SU-DHL-6 (cell line): ENCODE measurements at regions not wholly inside any gene's neighbourhood (a gene's known extent, or its start where the extent isn't known, plus 50 kb on each side); places are given as distances from the start of the nearest gene placed in this dataset.
"Not testable (repeated sequence)": the region's sequence is repeated elsewhere in the genome, so short reads cannot be mapped to it uniquely, and the experiment has no call there.

Source experiments
- H2AFZ ChIP-seq: fragments of 200-600 bp; sonication (generic); 2 replicates; pipeline ENCODE4 v1.6.1; 2014; ENCODE audit warnings: low read depth, mild to moderate bottlenecking, moderate library complexity, mixed read lengths, antibody characterized with exemption, low read length; ENCODE audit not compliant: severe bottlenecking
- H3F3A ChIP-seq: fragments of 200-600 bp; shearing (Covaris generic); 2 replicates; pipeline ENCODE4 v1.6.0; 2016; ENCODE audit warnings: antibody characterized with exemption, mild to moderate bottlenecking; ENCODE audit not compliant: insufficient read depth
- H3K27ac ChIP-seq: fragments of 200-600 bp; sonication (generic); 2 replicates; pipeline ENCODE4 v1.5.1; 2016; ENCODE audit warnings: low read depth, mild to moderate bottlenecking, low read length, moderate library complexity, mixed read lengths
- H3K27me3 ChIP-seq: fragments of 200-600 bp; sonication (generic), shearing (Covaris generic); 2 replicates; pipeline ENCODE4 v1.6.0; 2014; ENCODE audit warnings: mild to moderate bottlenecking, low read length
- H3K36me3 ChIP-seq: fragments of 200-600 bp; sonication (generic); 2 replicates; pipeline ENCODE4 v1.6.1; 2014; ENCODE audit warnings: mild to moderate bottlenecking, low read length, mixed read lengths
- H3K4me2 ChIP-seq: fragments of 300-600, 200-600 bp; shearing (Covaris generic), sonication (generic); 2 replicates; pipeline ENCODE4 v1.6.0; 2014; ENCODE audit warnings: low read length, low read depth, mild to moderate bottlenecking; ENCODE audit not compliant: poor library complexity, severe bottlenecking
- H3K4me3 ChIP-seq: fragments of 200-600 bp; sonication (generic); 2 replicates; pipeline ENCODE4 v1.5.1; 2014; ENCODE audit warnings: antibody characterized with exemption, low read length, mild to moderate bottlenecking, mixed read lengths; ENCODE audit not compliant: insufficient read depth, poor library complexity, severe bottlenecking
- H3K79me2 ChIP-seq: fragments of 200-600 bp; sonication (generic); 2 replicates; pipeline ENCODE4 v1.6.1; 2014; ENCODE audit warnings: mild to moderate bottlenecking, low read length, moderate library complexity; ENCODE audit not compliant: insufficient read depth
- H3K9ac ChIP-seq: fragments of 200-600 bp; sonication (generic); 2 replicates; pipeline ENCODE4 v1.7.0; 2014; ENCODE audit warnings: mild to moderate bottlenecking, low read length
- H3K9me2 ChIP-seq: fragments of 200-600 bp; sonication (generic); replicated peaks from 2 replicates; pipeline ENCODE4 v1.6.1; 2014; ENCODE audit warnings: low read length; ENCODE audit not compliant: insufficient read depth
- H3K9me3 ChIP-seq: fragments of 200-600 bp; sonication (generic); 2 replicates; pipeline ENCODE4 v1.6.1; 2014; ENCODE audit warnings: low read length, mixed read lengths; ENCODE audit not compliant: insufficient read depth
- H4K20me1 ChIP-seq: fragments of 200-600 bp; sonication (generic); 2 replicates; pipeline ENCODE4 v1.6.1; 2014; ENCODE audit warnings: low read depth, mild to moderate bottlenecking, antibody characterized with exemption, low read length, moderate library complexity, mixed read lengths
- EZH2phosphoT487 ChIP-seq: fragments of 200-600 bp; sonication (generic), shearing (Covaris generic); conservative IDR thresholded peaks from 2 replicates; pipeline ENCODE4 v1.6.1; 2018; ENCODE audit warnings: mild to moderate bottlenecking, antibody characterized with exemption, low read length, moderate library complexity, mixed read lengths
- TF ChIP-seq, protein P1 (sequence below): fragments of 200-600 bp; sonication (generic); IDR thresholded peaks from one replicate; pipeline ENCODE4 v1.5.1; 2017; ENCODE audit warnings: antibody characterized with exemption, mild to moderate bottlenecking, low read length, moderate library complexity; ENCODE audit not compliant: insufficient read depth, poor library complexity, severe bottlenecking

DNA sequence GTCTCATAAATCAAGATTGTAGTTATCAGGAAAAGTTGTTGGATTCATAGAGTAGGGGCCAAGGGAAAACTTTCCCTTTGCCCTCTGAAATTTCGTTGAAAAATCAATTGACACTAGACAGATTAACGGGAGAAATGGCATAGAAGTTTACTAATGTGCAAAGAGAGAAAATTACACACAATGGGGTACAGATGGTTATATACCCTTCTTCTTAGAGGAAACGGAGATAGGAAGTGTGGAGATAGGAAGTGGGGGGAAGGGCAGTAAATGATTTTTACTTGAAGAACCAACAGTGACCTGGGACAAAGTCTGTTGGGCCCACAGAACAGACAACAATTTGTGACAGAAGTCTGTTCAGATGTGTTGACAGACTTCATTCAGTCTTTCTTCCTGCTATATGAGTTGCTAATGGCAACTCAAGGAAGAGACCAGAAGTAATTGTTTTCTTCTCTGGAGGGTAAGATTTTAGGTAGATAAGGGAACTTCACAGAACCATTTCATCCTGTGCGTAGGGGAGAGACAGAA is 177.9 kb downstream of the C9orf152 start:
- Histone ChIP-seq H2AFZ (no peak overlapping the region), H3K4me2 (no peak overlapping the region), H3K79me2 (no peaks in the 10 kb centered on the region), H3K27me3 (no peaks in the 10 kb centered on the region), H3K4me3 (no peak overlapping the region), H3K9ac (no peak overlapping the region), H4K20me1 (no peaks in the 10 kb centered on the region), H3K9me2 (no peaks in the 10 kb centered on the region), H3K9me3 (no peaks in the 10 kb centered on the region), H3F3A (no peaks in the 10 kb centered on the region), H3K27ac (no peak overlapping the region), H3K36me3 (no peaks in the 10 kb centered on the region)
- TF ChIP-seq, protein P1, sequence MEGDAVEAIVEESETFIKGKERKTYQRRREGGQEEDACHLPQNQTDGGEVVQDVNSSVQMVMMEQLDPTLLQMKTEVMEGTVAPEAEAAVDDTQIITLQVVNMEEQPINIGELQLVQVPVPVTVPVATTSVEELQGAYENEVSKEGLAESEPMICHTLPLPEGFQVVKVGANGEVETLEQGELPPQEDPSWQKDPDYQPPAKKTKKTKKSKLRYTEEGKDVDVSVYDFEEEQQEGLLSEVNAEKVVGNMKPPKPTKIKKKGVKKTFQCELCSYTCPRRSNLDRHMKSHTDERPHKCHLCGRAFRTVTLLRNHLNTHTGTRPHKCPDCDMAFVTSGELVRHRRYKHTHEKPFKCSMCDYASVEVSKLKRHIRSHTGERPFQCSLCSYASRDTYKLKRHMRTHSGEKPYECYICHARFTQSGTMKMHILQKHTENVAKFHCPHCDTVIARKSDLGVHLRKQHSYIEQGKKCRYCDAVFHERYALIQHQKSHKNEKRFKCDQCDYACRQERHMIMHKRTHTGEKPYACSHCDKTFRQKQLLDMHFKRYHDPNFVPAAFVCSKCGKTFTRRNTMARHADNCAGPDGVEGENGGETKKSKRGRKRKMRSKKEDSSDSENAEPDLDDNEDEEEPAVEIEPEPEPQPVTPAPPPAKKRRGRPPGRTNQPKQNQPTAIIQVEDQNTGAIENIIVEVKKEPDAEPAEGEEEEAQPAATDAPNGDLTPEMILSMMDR = no peak
- TF ChIP-seq EZH2phosphoT487 = no peak

DNA sequence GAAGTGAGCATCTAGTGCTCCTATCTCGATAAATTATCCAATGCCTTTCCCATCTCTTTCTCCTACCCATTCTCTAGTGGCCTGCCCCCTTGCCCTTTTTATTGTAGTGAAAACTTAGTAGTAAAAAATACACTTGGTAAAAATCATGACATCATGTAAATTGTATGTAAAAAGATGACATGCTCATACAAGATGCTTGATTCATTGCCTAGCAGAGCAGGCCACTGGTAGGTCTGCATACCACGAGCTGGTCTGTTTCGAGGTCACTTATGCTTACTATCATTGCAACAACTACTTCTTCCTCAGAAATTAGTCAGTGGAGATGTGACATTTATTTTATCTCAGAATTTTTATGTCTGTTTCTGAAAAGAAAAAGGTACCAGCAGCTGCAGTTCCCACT is 177.3 kb downstream of the C9orf152 start:
- Histone ChIP-seq H3K4me3 (no peak overlapping the region), H3F3A (no peaks in the 10 kb centered on the region), H3K4me2 (no peak overlapping the region), H3K9me2 (no peaks in the 10 kb centered on the region), H3K27me3 (no peaks in the 10 kb centered on the region), H3K9me3 (no peaks in the 10 kb centered on the region), H3K36me3 (no peaks in the 10 kb centered on the region), H2AFZ (no peak overlapping the region), H4K20me1 (no peaks in the 10 kb centered on the region), H3K27ac (no peak overlapping the region), H3K9ac (no peak overlapping the region), H3K79me2 (no peaks in the 10 kb centered on the region)
- TF ChIP-seq EZH2phosphoT487 = no peak

DNA sequence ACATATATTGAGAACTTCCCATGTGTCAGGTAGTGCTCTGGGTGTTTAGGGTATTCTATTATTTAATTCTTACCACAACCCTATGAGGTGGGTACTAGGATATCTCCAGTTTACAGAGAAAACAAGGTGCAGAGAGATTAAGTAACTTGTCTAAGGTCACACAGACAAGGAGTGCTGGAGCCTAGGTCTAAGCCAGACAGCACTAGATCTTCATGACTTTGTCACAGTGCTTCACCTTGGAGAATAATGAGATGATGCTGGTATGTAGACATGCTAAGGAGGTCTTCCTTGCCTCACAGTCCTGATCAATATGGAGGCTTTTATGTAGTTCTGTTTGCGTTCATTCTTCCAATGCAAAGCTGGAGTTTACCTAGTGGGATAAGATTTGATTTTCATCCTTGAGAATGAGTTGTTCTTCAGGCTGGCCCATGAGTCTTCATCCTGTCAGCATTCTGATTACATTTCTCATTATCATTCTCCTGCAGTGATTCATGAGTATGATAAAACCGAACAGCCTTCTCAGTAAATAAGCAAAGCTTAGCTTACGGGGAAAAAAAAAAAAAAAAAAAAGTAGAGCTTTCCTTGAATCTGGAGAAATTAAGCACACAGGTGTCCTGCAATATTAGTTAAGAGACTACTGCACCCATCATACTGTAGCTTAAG is 176.3 kb downstream of the C9orf152 start:
- Histone ChIP-seq H3K4me3 (no peak overlapping the region), H3K27ac (no peak overlapping the region), H3K4me2 (no peak overlapping the region), H3K9me2 (no peaks in the 10 kb centered on the region), H3K27me3 (no peaks in the 10 kb centered on the region), H3K36me3 (no peaks in the 10 kb centered on the region), H3K9ac (no peak overlapping the region), H4K20me1 (no peaks in the 10 kb centered on the region), H3K9me3 (no peaks in the 10 kb centered on the region), H2AFZ (no peak overlapping the region), H3F3A (no peaks in the 10 kb centered on the region), H3K79me2 (no peaks in the 10 kb centered on the region)
- TF ChIP-seq, protein P1 = no peak
- no peak for TF ChIP-seq EZH2phosphoT487

DNA sequence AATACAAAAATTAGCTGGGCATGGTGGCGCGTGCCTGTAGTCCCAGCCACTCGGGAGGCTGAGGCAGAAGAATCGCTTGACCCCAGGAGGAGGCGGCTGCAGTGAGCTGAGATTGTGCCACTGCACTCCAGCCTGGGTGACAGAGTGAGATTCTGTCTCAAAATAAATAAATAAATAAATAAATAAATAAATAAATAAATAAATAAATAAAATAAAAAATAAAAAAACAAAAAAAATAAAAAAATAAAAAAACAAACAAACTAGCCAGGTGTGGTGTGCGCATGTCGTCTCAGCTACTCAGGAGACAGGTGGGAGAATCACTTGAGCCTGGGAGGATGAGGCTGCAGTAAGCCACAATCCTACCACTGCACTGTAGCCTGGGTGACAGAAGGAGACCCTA is 175.4 kb downstream of the C9orf152 start:
- not testable (repeated sequence) for H3K36me3 ChIP-seq, H3F3A ChIP-seq, H3K79me2 ChIP-seq, H3K9ac ChIP-seq, H4K20me1 ChIP-seq, H3K4me3 ChIP-seq, H3K27me3 ChIP-seq, H3K4me2 ChIP-seq, H2AFZ ChIP-seq, H3K9me3 ChIP-seq, H3K27ac ChIP-seq, H3K9me2 ChIP-seq
